A172 (cell line): ENCODE measurements at regions not wholly inside any gene's neighbourhood (a gene's known extent, or its start where the extent isn't known, plus 50 kb on each side); places are given as distances from the start of the nearest gene placed in this dataset.

Experiments
- DNase-seq: peaks from one replicate; pipeline ENCODE4 v3.0.0-alpha.2; 2015; ENCODE audit warnings: low spot score

- no peak for DNase-seq
These were observed 74.0 kb downstream of the C3orf85 start for GRCh38 chr3:109210501-109210900.

- DNase-seq = no peak
These were observed 75.4 kb downstream of the C3orf85 start for GRCh38 chr3:109211941-109212340.

GRCh38 chr3:109213321-109213720 lies 76.8 kb downstream of the C3orf85 start:
- no peak for DNase-seq

- DNase-seq = peak; percentile 35
These were observed 87.8 kb downstream of the C3orf85 start for GRCh38 chr3:109224333-109224732.

GRCh38 chr3:109225516-109225915 lies 89.0 kb downstream of the C3orf85 start:
- no peak for DNase-seq

- DNase-seq = no peak
These were observed 87.8 kb downstream of the DPPA2 start for GRCh38 chr3:109228391-109229080.

- no peak for DNase-seq
These were observed 87.0 kb downstream of the DPPA2 start for GRCh38 chr3:109229174-109229847.

- no peak for DNase-seq
These were observed 82.0 kb downstream of the DPPA2 start for GRCh38 chr3:109234300-109234699.

GRCh38 chr3:109241459-109242186 lies 74.7 kb downstream of the DPPA2 start:
- no peak for DNase-seq

- DNase-seq = no peak
These were observed 74.2 kb downstream of the DPPA2 start for GRCh38 chr3:109242187-109242523.
